WTC11 (cell line): ENCODE measurements at regions not wholly inside any gene's neighbourhood (a gene's known extent, or its start where the extent isn't known, plus 50 kb on each side); places are given as distances from the start of the nearest gene placed in this dataset.

Source experiments
- CREM ChIP-seq: sonication (generic); formaldehyde crosslinking; IDR thresholded peaks from 2 replicates; pipeline ENCODE4 v1.8.1; 2022; ENCODE audit warnings: mild to moderate bottlenecking, missing genetic modification reagents, moderate library complexity
- FOXJ3 ChIP-seq: sonication (generic); formaldehyde crosslinking; IDR thresholded peaks from 2 replicates; pipeline ENCODE4 v1.9.0; 2021; ENCODE audit warnings: missing genetic modification reagents, mild to moderate bottlenecking, borderline replicate concordance
- JUN ChIP-seq: sonication (generic); formaldehyde crosslinking; IDR thresholded peaks from 2 replicates; pipeline ENCODE4 v1.8.0; 2023; ENCODE audit warnings: mild to moderate bottlenecking, missing genetic modification reagents
- SOX15 ChIP-seq: fragments of 250-450 bp; sonication (Bioruptor Pico); IDR thresholded peaks from 2 replicates; pipeline ENCODE4 v1.9.0; 2021; ENCODE audit warnings: mild to moderate bottlenecking
- ZNF138 ChIP-seq: sonication (generic); formaldehyde crosslinking; conservative IDR thresholded peaks from 2 replicates; pipeline ENCODE4 v1.8.1; 2022; ENCODE audit warnings: mild to moderate bottlenecking, moderate library complexity, missing genetic modification reagents
- TF ChIP-seq, protein P1 (sequence below): fragments of 200-600 bp; IDR thresholded peaks from 2 replicates; pipeline ENCODE4 v1.8.0; 2022; ENCODE audit warnings: antibody characterized with exemption
- TF ChIP-seq, protein P2 (sequence below): sonication (generic); formaldehyde crosslinking; IDR thresholded peaks from 2 replicates; pipeline ENCODE4 v1.8.1; 2022; ENCODE audit warnings: missing genetic modification reagents, borderline replicate concordance
- TF ChIP-seq, protein P3 (sequence below): sonication (generic); formaldehyde crosslinking; IDR thresholded peaks from 2 replicates; pipeline ENCODE4 v1.8.1; 2023; ENCODE audit warnings: mild to moderate bottlenecking, missing genetic modification reagents, moderate library complexity
- TF ChIP-seq, protein P4 (sequence below): sonication (generic); formaldehyde crosslinking; IDR thresholded peaks from 2 replicates; pipeline ENCODE4 v1.8.0; 2023; ENCODE audit warnings: missing genetic modification reagents
- TF ChIP-seq, protein P5 (sequence below): fragments of 250-450 bp; sonication (Bioruptor Pico); IDR thresholded peaks from 2 replicates; pipeline ENCODE4 v1.9.0; 2021; ENCODE audit warnings: moderate library complexity, mild to moderate bottlenecking, inconsistent platforms, borderline replicate concordance
- TF ChIP-seq, protein P6 (sequence below): sonication (generic); formaldehyde crosslinking; IDR thresholded peaks from 2 replicates; pipeline ENCODE4 v1.8.1; 2022; ENCODE audit warnings: low read depth, missing genetic modification reagents, borderline replicate concordance
- TF ChIP-seq, protein P7 (sequence below): sonication (generic); formaldehyde crosslinking; IDR thresholded peaks from 2 replicates; pipeline ENCODE4 v1.8.1; 2022; ENCODE audit warnings: mild to moderate bottlenecking, moderate library complexity, missing genetic modification reagents

DNA sequence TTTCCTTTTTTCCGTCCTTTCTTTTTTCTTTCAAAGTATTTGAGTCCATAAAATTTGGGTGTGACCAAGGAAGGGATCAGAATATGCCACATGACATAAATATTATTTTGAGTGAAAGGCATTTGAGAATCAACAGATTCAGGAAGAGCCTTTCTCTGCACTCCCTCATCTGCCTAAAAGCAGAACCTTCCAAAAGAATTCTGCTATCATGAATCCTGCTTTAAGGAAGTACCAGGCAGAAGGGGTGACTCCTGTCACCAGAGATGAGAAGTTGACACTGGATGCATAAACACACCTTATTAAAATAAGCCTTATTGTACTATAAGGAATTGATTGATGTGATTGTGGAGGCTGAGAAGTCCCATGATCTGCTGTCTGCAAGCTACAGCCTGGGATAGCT, 196.7 kb downstream of the SREK1 start:
- TF ChIP-seq, protein P1, sequence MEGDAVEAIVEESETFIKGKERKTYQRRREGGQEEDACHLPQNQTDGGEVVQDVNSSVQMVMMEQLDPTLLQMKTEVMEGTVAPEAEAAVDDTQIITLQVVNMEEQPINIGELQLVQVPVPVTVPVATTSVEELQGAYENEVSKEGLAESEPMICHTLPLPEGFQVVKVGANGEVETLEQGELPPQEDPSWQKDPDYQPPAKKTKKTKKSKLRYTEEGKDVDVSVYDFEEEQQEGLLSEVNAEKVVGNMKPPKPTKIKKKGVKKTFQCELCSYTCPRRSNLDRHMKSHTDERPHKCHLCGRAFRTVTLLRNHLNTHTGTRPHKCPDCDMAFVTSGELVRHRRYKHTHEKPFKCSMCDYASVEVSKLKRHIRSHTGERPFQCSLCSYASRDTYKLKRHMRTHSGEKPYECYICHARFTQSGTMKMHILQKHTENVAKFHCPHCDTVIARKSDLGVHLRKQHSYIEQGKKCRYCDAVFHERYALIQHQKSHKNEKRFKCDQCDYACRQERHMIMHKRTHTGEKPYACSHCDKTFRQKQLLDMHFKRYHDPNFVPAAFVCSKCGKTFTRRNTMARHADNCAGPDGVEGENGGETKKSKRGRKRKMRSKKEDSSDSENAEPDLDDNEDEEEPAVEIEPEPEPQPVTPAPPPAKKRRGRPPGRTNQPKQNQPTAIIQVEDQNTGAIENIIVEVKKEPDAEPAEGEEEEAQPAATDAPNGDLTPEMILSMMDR, result no peak
- TF ChIP-seq, protein P2, sequence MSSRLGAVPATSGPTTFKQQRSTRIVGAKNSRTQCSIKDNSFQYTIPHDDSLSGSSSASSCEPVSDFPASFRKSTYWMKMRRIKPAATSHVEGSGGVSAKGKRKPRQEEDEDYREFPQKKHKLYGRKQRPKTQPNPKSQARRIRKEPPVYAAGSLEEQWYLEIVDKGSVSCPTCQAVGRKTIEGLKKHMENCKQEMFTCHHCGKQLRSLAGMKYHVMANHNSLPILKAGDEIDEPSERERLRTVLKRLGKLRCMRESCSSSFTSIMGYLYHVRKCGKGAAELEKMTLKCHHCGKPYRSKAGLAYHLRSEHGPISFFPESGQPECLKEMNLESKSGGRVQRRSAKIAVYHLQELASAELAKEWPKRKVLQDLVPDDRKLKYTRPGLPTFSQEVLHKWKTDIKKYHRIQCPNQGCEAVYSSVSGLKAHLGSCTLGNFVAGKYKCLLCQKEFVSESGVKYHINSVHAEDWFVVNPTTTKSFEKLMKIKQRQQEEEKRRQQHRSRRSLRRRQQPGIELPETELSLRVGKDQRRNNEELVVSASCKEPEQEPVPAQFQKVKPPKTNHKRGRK (CRISPR knock-in tag), result no peak
- TF ChIP-seq, protein P3, sequence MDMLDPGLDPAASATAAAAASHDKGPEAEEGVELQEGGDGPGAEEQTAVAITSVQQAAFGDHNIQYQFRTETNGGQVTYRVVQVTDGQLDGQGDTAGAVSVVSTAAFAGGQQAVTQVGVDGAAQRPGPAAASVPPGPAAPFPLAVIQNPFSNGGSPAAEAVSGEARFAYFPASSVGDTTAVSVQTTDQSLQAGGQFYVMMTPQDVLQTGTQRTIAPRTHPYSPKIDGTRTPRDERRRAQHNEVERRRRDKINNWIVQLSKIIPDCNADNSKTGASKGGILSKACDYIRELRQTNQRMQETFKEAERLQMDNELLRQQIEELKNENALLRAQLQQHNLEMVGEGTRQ (CRISPR knock-in tag), result no peak
- TF ChIP-seq JUN (CRISPR knock-in tag) (no peak), ZNF138 (no peak), SOX15 (no peak), CREM (CRISPR knock-in tag) (no peak), FOXJ3 (CRISPR knock-in tag) (no peak)
- TF ChIP-seq, protein P4, sequence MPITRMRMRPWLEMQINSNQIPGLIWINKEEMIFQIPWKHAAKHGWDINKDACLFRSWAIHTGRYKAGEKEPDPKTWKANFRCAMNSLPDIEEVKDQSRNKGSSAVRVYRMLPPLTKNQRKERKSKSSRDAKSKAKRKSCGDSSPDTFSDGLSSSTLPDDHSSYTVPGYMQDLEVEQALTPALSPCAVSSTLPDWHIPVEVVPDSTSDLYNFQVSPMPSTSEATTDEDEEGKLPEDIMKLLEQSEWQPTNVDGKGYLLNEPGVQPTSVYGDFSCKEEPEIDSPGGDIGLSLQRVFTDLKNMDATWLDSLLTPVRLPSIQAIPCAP (CRISPR knock-in tag), result no peak
- TF ChIP-seq, protein P5, sequence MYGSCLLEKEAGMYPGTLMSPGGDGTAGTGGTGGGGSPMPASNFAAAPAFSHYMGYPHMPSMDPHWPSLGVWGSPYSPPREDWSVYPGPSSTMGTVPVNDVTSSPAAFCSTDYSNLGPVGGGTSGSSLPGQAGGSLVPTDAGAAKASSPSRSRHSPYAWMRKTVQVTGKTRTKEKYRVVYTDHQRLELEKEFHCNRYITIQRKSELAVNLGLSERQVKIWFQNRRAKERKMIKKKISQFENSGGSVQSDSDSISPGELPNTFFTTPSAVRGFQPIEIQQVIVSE (CRISPR knock-in tag), result no peak
- TF ChIP-seq, protein P6, sequence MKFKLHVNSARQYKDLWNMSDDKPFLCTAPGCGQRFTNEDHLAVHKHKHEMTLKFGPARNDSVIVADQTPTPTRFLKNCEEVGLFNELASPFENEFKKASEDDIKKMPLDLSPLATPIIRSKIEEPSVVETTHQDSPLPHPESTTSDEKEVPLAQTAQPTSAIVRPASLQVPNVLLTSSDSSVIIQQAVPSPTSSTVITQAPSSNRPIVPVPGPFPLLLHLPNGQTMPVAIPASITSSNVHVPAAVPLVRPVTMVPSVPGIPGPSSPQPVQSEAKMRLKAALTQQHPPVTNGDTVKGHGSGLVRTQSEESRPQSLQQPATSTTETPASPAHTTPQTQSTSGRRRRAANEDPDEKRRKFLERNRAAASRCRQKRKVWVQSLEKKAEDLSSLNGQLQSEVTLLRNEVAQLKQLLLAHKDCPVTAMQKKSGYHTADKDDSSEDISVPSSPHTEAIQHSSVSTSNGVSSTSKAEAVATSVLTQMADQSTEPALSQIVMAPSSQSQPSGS, result no peak
- TF ChIP-seq, protein P7, sequence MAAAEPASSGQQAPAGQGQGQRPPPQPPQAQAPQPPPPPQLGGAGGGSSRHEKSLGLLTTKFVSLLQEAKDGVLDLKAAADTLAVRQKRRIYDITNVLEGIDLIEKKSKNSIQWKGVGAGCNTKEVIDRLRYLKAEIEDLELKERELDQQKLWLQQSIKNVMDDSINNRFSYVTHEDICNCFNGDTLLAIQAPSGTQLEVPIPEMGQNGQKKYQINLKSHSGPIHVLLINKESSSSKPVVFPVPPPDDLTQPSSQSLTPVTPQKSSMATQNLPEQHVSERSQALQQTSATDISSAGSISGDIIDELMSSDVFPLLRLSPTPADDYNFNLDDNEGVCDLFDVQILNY, result no peak
